Neuronal stem cell (in vitro differentiated cells): ENCODE measurements at regions not wholly inside any gene's neighbourhood (a gene's known extent, or its start where the extent isn't known, plus 50 kb on each side); places are given as distances from the start of the nearest gene placed in this dataset.
A peak's percentile ranks its signal among the peaks of the same experiment; 100 is the strongest.

Source experiments
- DNase-seq: peaks from one replicate; pipeline ENCODE4 v3.0.0-alpha.2; 2013; ENCODE audit warnings: low spot score
- H2AFZ ChIP-seq: one replicate; pipeline ENCODE4 v1.6.1; 2013; ENCODE audit warnings: mild to moderate bottlenecking, low read length, inconsistent platforms
- H2AK5ac ChIP-seq: 2 replicates; pipeline ENCODE4 v1.6.1; 2013; ENCODE audit warnings: low read depth, mild to moderate bottlenecking, inconsistent platforms, low read length, moderate library complexity, mixed read lengths
- H2BK120ac ChIP-seq: 2 replicates; pipeline ENCODE4 v1.6.1; 2013; ENCODE audit warnings: low read depth, mild to moderate bottlenecking, inconsistent platforms, low read length, moderate library complexity, mixed read lengths
- H2BK12ac ChIP-seq: one replicate; pipeline ENCODE4 v1.6.1; 2013; ENCODE audit warnings: low read length, inconsistent platforms
- H2BK15ac ChIP-seq: 2 replicates; pipeline ENCODE4 v1.6.1; 2013; ENCODE audit warnings: mild to moderate bottlenecking, low read length, inconsistent platforms, mixed read lengths
- H2BK5ac ChIP-seq: one replicate; pipeline ENCODE4 v1.6.1; 2013; ENCODE audit warnings: inconsistent platforms, mild to moderate bottlenecking, low read length, moderate library complexity
- H3K14ac ChIP-seq: one replicate; pipeline ENCODE4 v1.6.1; 2013; ENCODE audit warnings: low read length, inconsistent platforms
- H3K18ac ChIP-seq: 2 replicates; pipeline ENCODE4 v1.6.1; 2013; ENCODE audit warnings: low read length, inconsistent platforms
- H3K23ac ChIP-seq: 2 replicates; pipeline ENCODE4 v1.6.1; 2013; ENCODE audit warnings: low read depth, mild to moderate bottlenecking, mixed read lengths, low read length, inconsistent platforms; ENCODE audit not compliant: poor library complexity
- H3K27ac ChIP-seq: replicated peaks from 3 replicates; pipeline ENCODE4 v1.5.1; 2013; ENCODE audit warnings: low read length, inconsistent platforms
- H3K27me3 ChIP-seq, 3 experiments: 2 replicates each; pipeline ENCODE4 v1.6.1; 2013; ENCODE audit warnings: low read length in 3 of 3, mild to moderate bottlenecking in 2 of 3, inconsistent platforms in 1 of 3, low read depth in 1 of 3, mixed read lengths in 1 of 3, moderate library complexity in 1 of 3; ENCODE audit not compliant: control insufficient read depth in 3 of 3, insufficient read depth in 3 of 3
- H3K36me3 ChIP-seq, 2 donors: replicated peaks in 1 of 2; 2 replicates each; pipeline ENCODE4 v1.6.1; 2013; ENCODE audit warnings: low read length in 2 of 2; ENCODE audit not compliant: control insufficient read depth in 2 of 2, insufficient read depth in 2 of 2
- H3K4ac ChIP-seq: 2 replicates; pipeline ENCODE4 v1.6.1; 2013; ENCODE audit warnings: inconsistent platforms, mild to moderate bottlenecking, low read length, moderate library complexity
- H3K4me1 ChIP-seq, 2 donors: 1 replicate in 1 of 2; 2 replicates in 1 of 2; pipeline ENCODE4 v1.6.1; 2013; ENCODE audit warnings: low read length in 2 of 2, low read depth in 1 of 2; ENCODE audit not compliant: control insufficient read depth in 2 of 2, insufficient read depth in 1 of 2
- H3K4me2 ChIP-seq: one replicate; pipeline ENCODE4 v1.6.1; 2013; ENCODE audit warnings: mild to moderate bottlenecking, low read length, inconsistent platforms; ENCODE audit not compliant: insufficient read depth, poor library complexity, severe bottlenecking
- H3K4me3 ChIP-seq, 2 donors: 2 replicates each; pipeline ENCODE4 v1.5.1; 2013; ENCODE audit warnings: low read length in 2 of 2, mild to moderate bottlenecking in 2 of 2, inconsistent platforms in 1 of 2, moderate library complexity in 1 of 2
- H3K79me1 ChIP-seq: one replicate; pipeline ENCODE4 v1.6.1; 2013; ENCODE audit warnings: low read depth, mild to moderate bottlenecking, inconsistent platforms, low read length, moderate library complexity
- H3K9ac ChIP-seq: one replicate; pipeline ENCODE4 v1.6.1; 2013; ENCODE audit warnings: mild to moderate bottlenecking, low read depth, low read length, inconsistent platforms; ENCODE audit not compliant: poor library complexity
- H3K9me3 ChIP-seq, 2 donors: replicated peaks in 1 of 2; 2 replicates each; pipeline versions ENCODE3 to v1.6.1; 2013; ENCODE audit warnings: low read length in 2 of 2, mild to moderate bottlenecking in 2 of 2, inconsistent platforms in 1 of 2, low read depth in 1 of 2, mixed read lengths in 1 of 2, moderate library complexity in 1 of 2; ENCODE audit not compliant: control insufficient read depth in 2 of 2, insufficient read depth in 1 of 2
- H4K8ac ChIP-seq: one replicate; pipeline ENCODE4 v1.6.1; 2013; ENCODE audit warnings: low read depth, mild to moderate bottlenecking, inconsistent platforms, low read length, moderate library complexity
- H4K91ac ChIP-seq: one replicate; pipeline ENCODE4 v1.6.1; 2013; ENCODE audit warnings: low read length, low read depth, mild to moderate bottlenecking, inconsistent platforms; ENCODE audit not compliant: poor library complexity
- WGBS, 2 donors: extraction: QIAGEN DNeasy Blood & Tissue Kit; methylation state at CpG; one replicate each; pipeline ENCODE4 v1.1.7; 2013; ENCODE audit warnings: missing lambda C conversion rate in 2 of 2, mixed read lengths in 1 of 2; ENCODE audit not compliant: insufficient read length in 2 of 2, insufficient replicate concordance in 1 of 2; ENCODE audit errors: extremely low coverage in 2 of 2; 5-methylcytosine and 5-hydroxymethylcytosine counted together

DNA sequence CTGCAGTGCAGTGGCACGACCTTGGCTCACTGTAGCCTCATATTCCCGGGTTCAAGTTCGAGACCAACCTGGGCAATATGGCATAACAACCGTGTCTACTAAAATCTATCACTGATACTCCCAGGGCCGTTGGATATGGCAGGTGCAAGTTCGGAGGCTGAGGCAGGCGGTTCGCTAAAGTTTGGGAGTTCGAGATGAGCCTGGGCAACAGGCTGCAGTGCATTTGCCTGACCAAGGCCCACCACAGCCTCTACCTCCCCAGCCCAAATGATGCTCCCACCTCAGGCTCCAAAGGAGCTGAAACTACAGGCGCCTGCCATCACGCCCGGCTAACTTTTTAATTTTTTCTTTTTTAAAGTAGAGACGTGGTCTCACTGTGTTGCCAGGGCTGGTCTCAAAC lies 177.1 kb upstream of the ALG10B start:
- Histone ChIP-seq H4K8ac (no peak overlapping the region), H2BK120ac (no peak overlapping the region), H3K79me1 (no peaks in the 10 kb centered on the region), H3K14ac (no peak overlapping the region), H2BK5ac (no peak overlapping the region), H3K23ac (no peak overlapping the region), H4K91ac (no peak overlapping the region), H2BK15ac (no peak overlapping the region), H3K4ac (no peak overlapping the region), H3K9ac (no peak overlapping the region), H3K9me3 (peaks cover 0 to 14% of the 10 kb centered on the region in 2 donors), H3K36me3 (no peaks in the 10 kb centered on the region), H2AFZ (peak overlapping the region; percentile 45), H3K4me2 (no peak overlapping the region), H2AK5ac (no peak overlapping the region), H2BK12ac (no peak overlapping the region), H3K18ac (no peak overlapping the region), H3K4me1 (no peaks in the 10 kb centered on the region), H3K27ac (no peak overlapping the region), H3K27me3 (no peaks in the 10 kb centered on the region), H3K4me3 (no peak overlapping the region)
- DNase-seq, result no peak
- no CpG with 5 or more reads among the region's 13 CpGs for WGBS, 2 donors

DNA sequence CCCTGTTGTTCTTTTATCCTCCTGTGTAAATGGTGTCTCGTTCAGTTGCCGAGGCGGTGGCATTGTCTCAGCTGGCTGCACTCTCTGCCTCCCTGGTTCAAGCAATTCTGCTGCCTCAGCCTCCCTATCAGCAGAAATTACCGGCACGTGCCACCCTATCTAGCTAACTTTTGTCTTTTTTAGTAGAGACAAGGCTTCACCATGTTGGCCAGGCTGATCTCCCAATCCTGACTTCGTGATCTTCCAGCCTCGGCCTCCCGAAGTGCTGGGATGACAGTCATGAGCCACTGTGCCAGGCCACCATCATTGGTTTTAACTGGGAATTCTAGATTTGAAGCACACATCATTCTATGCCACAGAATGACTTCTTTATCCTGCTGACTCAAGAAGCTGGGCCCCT lies 175.3 kb upstream of the ALG10B start:
- Histone ChIP-seq H3K27ac (no peak overlapping the region), H3K4me3 (peak overlapping the region in 1 of 2 donors; percentile 2), H3K4me1 (no peaks in the 10 kb centered on the region), H3K27me3 (no peaks in the 10 kb centered on the region), H2AK5ac (no peak overlapping the region), H3K9ac (no peak overlapping the region), H3K4me2 (no peak overlapping the region), H2BK120ac (no peak overlapping the region), H2BK15ac (no peak overlapping the region), H3K18ac (no peak overlapping the region), H3K36me3 (no peaks in the 10 kb centered on the region), H4K8ac (no peak overlapping the region), H2BK12ac (no peak overlapping the region), H4K91ac (no peak overlapping the region), H3K79me1 (no peaks in the 10 kb centered on the region), H2AFZ (peak overlapping the region; percentile 6), H3K4ac (no peak overlapping the region), H3K14ac (no peak overlapping the region), H2BK5ac (no peak overlapping the region), H3K23ac (no peak overlapping the region), H3K9me3 (peaks cover 0 to 12% of the 10 kb centered on the region in 2 donors)
- no CpG with 5 or more reads among the region's 8 CpGs for WGBS, 2 donors
- no peak for DNase-seq

GRCh38 chr12:38141861-38142260 lies 174.7 kb upstream of the ALG10B start:
- no peaks in the 10 kb centered on the region for H3K27me3 ChIP-seq
- no peak overlapping the region for H4K8ac ChIP-seq
- no peak overlapping the region for H4K91ac ChIP-seq
- H3K9ac ChIP-seq, result no peak overlapping the region
- no peaks in the 10 kb centered on the region for H3K36me3 ChIP-seq
- no peak overlapping the region for H3K4ac ChIP-seq
- H2BK5ac ChIP-seq, result no peak overlapping the region
- H3K18ac ChIP-seq, result no peak overlapping the region
- H3K79me1 ChIP-seq, result no peaks in the 10 kb centered on the region
- no peak overlapping the region for H2BK120ac ChIP-seq
- no peak overlapping the region for H2BK12ac ChIP-seq
- H3K23ac ChIP-seq, result no peak overlapping the region
- no peak overlapping the region for H2AFZ ChIP-seq
- peaks cover 0 to 13% of the 10 kb centered on the region in 2 donors for H3K9me3 ChIP-seq
- DNase-seq, result no peak
- H2AK5ac ChIP-seq, result no peak overlapping the region
- no peak overlapping the region for H3K4me2 ChIP-seq
- no peak overlapping the region for H3K27ac ChIP-seq
- H3K14ac ChIP-seq, result no peak overlapping the region
- H2BK15ac ChIP-seq, result no peak overlapping the region
- WGBS, 2 donors, result no CpG with 5 or more reads among the region's 9 CpGs
- peak overlapping the region in 1 of 2 donors; percentile 64 for H3K4me3 ChIP-seq
- H3K4me1 ChIP-seq, result no peaks in the 10 kb centered on the region

- no peak for DNase-seq
- Histone ChIP-seq H3K4ac (no peak overlapping the region), H2BK120ac (no peak overlapping the region), H3K14ac (no peak overlapping the region), H3K4me1 (no peaks in the 10 kb centered on the region), H3K9me3 (peaks cover 0 to 17% of the 10 kb centered on the region in 2 donors), H2BK5ac (no peak overlapping the region), H3K9ac (no peak overlapping the region), H3K27ac (no peak overlapping the region), H3K18ac (no peak overlapping the region), H2BK12ac (no peak overlapping the region), H4K91ac (no peak overlapping the region), H3K4me3 (no peak overlapping the region), H3K36me3 (no peaks in the 10 kb centered on the region), H4K8ac (no peak overlapping the region), H3K4me2 (no peak overlapping the region), H2BK15ac (no peak overlapping the region), H2AFZ (no peak overlapping the region), H3K79me1 (no peaks in the 10 kb centered on the region), H3K27me3 (no peaks in the 10 kb centered on the region), H2AK5ac (no peak overlapping the region), H3K23ac (no peak overlapping the region)
- no CpG with 5 or more reads among the region's 5 CpGs for WGBS, 2 donors
Observed at GRCh38 chr12:38142974-38143373, 173.6 kb upstream of the ALG10B start.
